GM19023 (cell line): ENCODE measurements at regions not wholly inside any gene's neighbourhood (a gene's known extent, or its start where the extent isn't known, plus 50 kb on each side); places are given as distances from the start of the nearest gene placed in this dataset.

Source experiments
- ATAC-seq: cut with Tn5 transposase; IDR thresholded peaks from one replicate; pipeline ENCODE4 v1.9.1; 2021; ENCODE audit warnings: mild to moderate bottlenecking, moderate library complexity; ENCODE audit not compliant: unreplicated experiment

DNA sequence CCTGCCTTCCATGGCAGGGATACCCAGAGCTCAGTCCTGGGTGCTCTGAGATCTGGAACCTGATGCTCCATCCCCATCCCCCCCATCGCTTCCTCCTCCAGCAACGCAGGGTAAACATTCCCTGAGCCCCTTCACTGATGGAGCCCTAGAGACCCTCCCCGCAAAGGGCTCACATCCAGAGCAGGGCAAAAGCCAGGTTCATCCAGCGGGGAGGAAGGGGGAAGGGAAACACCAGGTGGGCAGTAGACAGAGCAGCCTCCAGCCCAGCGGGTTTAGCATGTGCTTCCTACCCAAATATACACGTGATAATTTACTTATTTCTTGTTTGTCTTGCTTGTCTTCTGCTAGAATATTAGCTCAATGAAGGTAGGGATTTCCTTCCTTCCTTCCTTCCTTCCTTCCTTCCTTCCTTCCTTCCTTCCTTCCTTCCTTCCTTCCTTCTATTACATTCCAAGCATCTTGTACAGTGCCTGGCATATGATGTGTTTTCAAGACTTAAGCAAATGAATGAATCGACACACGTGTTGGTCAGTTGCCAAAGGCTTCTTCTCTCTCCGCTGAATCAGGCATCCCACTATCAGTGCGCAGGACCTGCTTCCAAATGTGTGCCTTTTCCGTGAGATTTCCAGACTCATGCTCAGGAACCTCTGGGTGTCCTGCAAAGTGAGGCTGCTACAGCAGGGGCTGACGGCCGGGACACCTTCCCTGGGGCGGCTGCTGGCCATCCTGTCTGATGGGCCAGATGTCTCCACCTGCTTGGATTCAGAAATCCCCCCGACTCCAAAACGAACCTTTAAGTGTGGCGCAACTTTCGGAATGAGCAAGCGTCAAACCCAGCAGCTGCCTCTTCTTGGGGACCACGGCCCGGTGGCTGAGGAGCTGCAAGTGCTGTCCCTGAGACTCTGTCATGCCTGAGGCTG is 955.1 kb downstream of the BRD1 start:
- ATAC-seq = no peak

DNA sequence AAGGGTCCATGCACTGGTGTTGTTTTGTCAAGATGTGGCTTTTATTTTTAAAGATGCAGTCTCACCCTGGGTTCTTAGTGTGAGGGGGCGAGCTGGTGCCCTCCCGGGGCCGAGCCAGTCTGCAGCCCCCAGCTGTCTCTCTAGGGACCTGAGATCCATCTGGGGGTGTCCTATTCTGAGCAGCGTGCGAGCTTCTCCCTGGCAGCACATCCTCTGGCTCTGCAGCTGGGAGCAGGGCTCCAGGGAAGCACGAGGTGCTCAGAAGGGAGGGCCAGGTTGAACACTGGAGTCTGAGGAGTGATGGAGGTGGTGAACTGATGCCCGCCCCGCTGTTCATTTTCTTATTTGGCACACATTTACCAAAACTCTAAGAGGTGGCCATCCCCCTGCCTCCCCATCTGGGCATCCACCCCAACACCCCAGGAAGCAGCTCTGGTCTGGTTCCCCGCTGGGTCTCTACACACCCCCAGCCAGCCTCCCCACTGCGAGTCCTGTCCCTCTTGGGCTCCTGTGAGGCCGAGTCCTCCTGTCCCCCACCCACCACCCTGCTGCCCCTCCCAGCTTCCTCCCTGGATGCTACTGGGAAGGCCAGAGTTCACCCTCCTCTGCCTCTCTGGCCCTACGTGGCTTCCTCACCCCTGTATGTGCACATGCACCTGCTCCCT is 956.4 kb downstream of the BRD1 start:
- ATAC-seq = no peak

DNA sequence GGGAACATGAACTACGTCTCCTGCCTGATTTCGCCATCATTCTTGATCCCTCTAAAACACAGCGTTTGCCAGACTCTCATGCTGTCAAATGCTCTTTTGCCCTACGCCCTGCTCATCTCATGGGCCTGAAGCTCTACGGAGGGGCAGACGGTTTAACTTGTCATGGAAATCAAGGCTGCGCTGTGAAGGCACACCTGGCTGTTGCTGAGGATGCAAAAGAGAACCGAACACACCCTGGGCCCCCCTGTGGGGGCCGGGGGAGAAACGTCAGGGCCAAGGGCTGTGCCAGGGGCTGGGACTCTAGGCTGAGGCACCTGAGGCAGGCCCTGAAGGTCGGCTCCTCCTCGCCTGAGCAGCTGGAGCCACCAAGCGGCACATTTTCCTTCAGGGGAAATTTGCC is 957.2 kb downstream of the BRD1 start:
- no peak for ATAC-seq

DNA sequence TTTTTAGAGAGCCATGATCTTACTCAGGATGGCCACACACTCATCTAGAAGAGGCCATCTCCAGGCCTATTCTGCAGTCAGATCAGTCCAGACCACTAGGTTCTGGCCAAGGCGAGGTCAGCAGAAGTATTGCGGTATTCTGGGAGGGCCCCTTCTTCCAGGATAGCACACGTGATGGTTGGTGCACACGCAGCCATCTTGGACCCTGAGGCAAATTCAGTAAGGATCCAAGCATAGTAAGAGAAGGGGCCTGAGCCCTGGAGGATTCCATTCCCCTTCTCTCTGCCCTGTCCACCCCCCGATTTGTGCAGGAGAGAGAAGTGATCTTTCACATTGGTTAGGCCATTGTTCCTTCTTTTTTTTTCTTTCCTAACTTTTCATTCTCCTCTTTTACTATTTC is 957.9 kb downstream of the BRD1 start:
- no peak for ATAC-seq

DNA sequence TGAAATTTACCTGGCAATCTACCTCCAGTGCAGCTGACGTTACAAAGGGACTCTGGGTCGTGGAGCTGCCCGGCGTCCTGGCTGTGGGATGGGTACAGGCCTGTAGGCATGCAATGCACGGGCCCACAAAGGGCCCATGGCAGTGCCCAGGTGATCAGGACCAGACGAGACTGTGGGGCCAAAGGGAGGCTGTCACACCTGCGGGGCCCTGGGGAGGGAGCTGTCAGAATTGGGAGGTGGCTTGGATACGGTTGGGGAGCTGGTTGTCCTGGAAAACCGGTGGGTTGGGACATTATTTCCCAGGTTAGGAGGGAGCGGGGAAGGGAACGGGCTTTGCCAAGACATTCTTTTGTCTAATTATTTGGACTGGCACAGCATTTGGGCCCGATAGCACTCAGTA is 958.5 kb downstream of the BRD1 start:
- no peak for ATAC-seq

DNA sequence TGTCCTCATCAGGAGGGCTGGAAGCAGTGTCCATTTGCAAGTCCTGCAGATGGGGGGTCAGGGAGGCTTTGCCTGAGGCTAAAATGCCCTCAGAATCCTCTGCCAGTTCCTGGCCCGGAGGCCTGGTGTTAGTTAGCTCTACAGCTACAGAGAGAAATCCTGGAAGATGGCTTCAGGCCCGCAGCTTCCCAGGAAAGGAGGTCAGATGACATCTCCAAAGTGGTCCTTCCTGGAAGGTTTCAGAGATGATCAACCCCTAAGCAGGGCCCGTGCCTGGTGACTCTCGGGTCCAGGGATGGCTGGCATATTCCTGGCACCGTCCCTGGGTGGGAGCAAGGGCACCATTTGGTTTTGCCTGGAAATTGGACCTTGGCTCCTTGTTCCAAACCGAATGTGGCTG is 959.1 kb downstream of the BRD1 start:
- no peak for ATAC-seq

DNA sequence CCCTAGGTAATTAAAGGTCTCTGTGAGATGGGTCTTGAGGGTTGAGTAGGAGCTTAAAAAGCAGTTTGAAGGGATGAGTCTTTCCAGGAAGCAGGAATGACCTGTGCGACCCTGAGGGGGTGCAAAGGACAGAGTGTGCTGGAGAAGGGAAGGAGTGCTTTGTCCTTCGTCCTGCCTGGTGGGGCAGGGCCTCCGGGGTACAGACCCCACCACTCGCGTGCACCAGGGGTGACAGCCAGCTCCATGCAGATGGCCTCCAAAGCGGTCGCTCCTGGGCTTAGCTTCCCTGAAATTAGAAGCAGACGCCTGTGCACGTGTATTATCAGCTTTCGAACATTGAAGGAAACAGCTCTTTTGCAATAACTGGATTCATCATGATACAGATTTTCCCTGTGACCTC is 959.8 kb downstream of the BRD1 start:
- no peak for ATAC-seq

DNA sequence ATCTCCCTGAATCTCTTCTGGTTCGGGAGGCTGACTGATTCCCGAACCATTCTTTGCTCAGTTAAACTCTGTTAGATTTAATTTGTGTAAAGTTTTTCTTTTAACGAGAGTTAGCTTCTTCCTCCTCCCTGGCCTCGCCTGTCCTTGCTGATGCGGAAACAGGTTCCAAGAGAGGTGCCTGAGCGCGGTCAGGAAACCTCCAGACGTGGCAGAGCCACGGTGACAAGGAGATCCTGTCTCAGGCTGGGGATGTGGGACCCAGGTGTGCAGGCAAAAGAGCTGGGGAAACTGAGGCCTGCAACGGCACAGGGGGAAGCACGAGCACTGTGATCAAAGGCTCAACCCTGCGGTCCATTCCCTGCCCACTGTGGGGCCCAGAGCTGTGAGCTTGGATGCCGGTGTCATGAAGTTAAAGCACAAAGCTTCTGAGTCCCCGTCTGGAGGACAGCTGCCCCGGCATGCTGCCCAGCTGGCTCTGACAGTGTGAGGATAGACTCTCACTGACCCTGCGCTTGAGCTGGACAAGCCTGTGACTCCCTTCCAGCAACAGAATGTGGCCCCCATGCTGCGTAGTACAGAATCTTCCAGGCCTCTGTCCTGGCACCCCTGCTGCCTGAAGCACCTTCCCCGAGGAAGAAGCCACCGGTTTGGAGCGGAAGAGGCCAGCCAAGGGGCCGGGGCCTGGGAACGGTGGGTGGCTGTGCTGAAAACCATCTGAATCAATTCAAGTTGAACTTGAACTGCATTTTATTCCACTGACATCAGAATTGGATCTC is 960.6 kb downstream of the BRD1 start:
- no peak for ATAC-seq

DNA sequence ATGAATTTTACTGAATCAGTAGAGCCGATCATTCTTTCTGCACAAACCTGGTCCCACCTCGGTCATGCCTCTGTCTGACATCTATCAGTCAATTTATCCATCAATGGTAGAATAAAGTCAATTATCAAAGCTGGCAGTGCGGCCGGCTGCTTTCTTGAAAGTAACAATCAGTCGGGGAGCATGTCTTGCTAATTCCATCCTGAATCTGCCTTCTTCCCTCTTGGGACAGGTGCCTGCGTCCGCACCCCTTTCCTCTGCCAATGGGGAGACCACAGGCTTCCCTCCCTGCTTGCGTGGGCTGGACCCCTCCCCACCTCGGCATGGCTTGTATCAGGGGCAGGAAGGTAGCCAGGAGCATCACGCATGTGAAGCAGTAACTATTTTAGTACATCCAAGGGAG is 962.9 kb downstream of the BRD1 start:
- ATAC-seq = no peak

DNA sequence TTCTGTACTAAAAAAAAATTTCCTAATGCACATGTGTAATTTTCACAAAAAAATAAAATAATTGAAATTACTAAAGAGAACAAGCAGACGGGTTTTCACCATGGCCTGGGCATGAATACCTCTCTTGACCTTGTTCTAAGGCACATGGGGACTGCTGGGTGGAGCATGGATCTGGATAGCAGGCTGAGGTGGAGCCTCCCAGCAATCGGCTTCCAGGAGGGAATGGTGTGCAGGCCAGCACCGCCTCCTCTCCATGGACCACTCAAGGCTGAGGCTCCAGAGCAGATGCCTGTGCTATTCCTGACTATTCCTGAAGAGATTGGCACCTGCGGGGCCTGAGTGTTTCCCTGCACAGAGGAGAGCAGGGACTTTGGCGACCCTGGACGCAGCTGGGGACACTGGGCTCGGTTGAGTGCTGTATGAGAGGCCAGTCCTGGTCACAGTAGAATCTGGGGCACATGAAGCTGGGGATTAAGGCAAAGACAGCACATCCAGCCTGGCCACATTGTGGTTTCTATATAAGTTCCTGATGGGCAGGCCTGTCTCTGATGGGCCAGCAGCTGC is 963.6 kb downstream of the BRD1 start:
- ATAC-seq = no peak

DNA sequence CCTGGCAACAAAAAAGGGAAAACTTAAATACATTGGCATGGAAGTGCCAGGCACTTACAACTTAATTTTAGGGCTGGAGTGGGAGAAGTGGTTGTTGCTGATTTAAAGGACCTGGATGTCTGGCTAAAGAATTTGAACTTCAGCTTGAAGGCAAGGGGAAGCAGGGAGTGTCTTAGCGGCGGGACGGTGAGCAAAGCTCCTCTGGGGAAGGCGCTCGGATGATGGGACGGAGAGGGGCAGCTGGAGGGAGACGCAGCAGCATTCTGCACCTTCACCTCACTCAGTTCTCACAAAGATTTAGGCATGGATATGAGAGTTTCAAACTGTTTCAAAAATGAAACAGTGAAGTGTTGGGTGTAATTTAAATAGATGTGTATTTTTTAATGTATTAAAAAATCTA is 967.1 kb downstream of the BRD1 start:
- ATAC-seq = no peak

DNA sequence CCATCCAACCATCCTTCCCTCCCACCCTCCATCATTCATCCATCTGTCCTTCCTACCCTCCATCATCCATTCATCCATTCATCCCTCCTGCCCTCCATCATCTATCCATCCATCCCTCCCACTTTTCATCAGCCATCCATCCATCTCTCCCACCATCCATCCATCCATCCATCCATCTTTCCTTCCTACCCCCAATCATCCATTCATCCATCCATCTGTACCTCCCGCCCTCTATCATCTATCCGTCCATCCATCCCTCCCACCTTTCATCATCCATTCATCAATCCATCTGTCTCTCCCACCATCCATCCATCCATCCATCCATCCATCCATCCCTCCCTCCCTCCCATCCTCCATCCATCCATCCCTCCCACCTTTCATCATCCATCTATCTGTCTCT is 968.8 kb downstream of the BRD1 start:
- no peak for ATAC-seq

DNA sequence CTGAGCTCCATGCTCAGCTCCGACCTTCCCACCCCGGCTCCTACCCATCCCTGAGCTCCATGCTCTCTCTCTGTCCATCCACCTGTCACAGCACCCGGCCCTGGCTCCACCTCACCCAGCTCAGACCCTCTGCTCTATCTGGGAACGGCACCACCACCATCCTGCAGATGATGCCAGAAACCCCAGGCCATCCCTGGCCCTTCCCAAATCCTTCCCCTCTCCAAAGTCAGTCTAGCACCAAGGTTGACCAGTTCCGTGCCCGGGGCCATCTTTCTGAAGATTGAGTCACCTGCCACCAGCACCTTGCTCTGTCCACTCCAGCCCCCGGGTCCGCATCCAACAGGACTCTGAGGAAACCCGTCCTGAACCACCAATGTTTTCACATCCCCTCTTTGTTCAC is 969.6 kb downstream of the BRD1 start:
- no peak for ATAC-seq

DNA sequence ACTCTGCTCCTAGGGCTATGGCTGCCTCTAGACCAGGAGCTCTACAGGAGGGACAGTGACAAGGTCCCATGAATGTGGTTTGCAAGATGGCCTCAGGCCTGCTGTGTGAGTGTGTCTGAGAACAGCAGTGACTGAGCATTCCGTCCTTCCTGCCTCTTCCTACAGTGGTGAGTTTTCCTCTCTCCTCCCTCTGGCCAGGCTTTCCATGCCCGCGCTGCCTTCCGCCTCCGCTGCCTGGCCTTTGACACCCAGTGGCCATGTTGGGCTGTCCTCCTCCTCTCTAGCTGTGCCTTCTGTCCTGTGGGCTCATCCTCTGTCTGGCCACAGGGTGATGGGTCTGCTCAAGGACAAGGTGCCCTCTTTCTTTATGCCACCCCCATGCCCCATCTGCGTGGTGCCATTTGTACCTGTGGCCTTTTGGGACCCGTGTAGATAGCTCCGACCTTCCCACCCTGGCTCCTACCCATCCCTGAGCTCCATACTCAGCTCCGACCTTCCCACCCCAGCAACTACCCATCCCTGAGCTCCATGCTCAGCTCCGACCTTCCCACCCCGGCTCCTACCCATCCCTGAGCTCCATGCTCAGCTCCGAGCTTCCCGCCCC is 970.4 kb downstream of the BRD1 start:
- ATAC-seq = no peak

DNA sequence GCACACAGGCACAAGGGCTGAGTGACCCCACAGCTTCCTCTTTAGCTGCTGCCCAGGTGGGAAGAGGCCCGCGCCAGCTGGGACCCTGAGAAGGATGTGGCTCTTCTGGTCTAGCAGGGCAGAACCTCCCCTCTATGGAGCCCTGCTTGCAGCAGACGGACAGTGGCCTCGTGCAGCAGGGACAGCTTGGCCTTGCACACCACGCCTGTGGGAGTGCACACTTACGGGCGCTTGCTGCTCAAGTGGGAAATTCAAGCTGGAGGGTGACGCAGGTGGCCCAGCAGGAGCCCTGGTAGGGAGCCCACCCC is 971.4 kb downstream of the BRD1 start:
- no peak for ATAC-seq

DNA sequence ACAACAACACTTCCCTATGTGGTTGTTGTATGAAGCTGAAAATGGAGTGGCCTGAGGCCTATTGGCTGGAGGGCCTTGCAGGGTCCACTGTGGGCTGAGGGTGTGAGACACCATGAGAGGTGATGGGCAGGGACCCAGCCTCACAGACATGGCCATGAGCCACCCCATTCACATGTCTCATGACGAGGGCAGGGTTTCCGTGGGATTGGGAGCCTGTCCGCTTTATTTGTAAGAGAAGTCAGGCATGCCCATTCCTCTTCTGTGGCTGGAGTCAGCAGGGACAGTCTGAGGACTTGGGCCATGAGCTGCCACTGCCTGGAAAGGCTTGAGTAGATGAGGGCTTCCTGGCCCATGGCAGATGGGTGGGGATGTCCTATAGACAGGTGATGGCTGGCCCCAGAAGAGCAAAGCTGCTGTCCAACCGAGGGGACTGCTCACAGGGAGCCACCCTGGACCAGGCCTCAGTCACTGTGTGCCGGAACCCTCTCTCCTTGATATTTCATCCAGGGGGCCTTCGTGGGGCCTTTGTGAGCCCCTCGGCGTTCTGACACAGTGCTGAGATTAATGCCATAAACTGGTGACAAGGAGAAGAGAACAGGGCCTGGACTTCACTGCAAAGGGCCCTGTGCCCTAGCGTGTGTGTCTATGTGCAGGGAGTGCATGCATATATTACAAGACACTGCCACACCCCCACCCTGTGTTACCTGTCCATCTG is 971.9 kb downstream of the BRD1 start:
- no peak for ATAC-seq

DNA sequence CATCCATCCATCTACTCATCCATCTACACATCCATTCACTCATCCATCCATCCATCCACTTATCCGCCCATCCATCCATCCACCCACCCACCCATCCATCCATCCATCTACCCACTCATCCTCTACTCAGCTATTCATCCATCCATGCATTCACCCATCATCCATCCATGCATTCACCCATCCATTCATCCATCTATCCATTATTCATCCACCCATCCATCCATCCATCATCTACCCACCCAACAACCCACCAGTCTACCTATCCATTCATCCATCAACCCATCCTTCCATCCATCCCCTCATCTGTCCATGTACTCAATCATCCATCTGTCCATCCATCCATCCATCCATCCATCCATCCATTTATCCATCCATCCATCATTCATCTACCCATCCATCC is 972.7 kb downstream of the BRD1 start:
- no peak for ATAC-seq

DNA sequence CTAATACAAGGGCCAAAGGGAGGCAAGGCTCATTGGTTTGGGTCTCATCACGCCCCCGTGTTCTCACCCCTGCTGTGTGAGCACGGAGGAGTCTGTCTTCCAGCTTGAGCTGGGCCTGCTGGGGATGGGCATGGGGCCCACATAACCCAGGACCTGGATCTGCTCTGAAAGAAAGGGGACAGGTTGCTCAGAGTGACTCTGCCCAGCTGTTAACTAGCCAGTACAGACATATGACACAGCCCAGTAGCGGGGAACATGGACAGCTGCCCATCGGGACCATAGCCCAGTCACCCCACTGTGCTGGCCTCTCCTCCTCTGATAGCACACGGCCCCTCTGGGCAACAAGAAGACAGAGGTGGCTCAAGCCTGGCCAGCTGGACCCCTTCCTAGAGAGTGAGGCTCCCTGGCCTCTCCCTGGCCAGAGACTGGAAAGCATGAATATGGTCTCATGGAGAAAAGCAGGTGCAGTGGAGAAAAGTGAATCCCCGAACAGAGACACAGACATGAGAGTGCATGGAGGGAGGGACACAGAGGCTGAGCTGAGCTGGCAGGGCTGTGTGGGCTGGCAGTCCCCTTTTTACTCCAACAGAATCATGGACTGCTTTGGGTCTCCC is 973.9 kb downstream of the BRD1 start:
- no peak for ATAC-seq

DNA sequence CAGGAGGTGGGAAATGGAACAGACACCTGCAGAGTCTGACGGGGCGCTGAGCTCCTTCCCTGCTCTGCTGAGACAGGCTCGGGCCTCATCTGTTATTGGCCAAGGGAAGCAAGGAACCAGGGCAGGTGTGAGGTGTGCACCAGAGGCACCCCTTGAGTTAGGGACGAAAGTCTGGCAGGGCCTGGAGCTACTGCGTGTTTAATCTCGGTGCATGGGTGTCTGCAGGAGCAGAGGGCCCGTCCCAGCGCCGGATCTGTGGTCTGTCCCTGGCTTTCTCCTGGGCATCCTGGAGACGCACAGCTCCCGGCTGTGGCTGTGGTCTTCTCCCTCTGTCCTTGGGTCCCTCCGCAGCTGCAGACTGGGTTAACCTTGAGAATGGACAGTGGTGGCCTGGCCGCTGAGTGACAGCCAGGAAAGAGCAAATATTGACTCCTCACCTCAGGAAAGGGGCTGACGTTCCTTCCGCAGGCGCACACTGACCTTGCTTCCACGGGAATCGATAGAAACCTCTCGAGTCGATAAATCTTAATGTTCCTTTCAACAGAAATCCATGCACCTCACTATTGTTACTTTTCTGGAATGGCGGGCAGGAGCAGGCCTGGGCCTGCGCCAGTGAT is 975.6 kb downstream of the BRD1 start:
- ATAC-seq = no peak
